KBM-7 (cell line): ENCODE measurements at regions not wholly inside any gene's neighbourhood (a gene's known extent, or its start where the extent isn't known, plus 50 kb on each side); places are given as distances from the start of the nearest gene placed in this dataset.
"Not testable (repeated sequence)": the region's sequence is repeated elsewhere in the genome, so short reads cannot be mapped to it uniquely, and the experiment has no call there.

ENCODE experiments used
- DNase-seq: peaks from one replicate; pipeline ENCODE4 v3.0.0-alpha.2; 2015
- in situ Hi-C: fragments of 300-500 bp; cut with MboI; formaldehyde crosslinking; loops from 2 replicates; pipeline ENCODE4 v1.14.3; 2020; ENCODE audit warnings: low sequenced_read_pairs, low pct_unique_long_range_greater_than_20kb, mixed read lengths

DNA sequence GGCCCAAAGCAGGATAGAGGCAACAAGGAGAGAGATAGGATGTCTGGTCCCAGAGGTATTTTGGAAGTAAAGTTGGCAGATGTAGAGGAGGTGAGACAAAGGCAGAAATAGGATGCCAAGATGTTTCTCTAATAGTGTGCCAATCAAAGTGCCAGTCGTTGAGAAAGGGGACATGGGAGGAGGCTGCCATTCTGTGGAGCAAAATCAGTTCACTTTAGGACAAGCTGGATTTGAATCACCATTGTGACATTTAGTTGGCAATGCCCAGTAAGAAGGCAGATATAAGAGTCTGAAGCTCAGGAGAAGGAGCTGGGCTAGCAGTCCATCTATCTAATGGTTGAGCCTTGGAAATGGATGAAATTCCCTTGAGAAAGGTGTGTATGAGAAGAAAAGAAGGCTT lies 53.8 kb downstream of the ADRB2 start:
- in situ Hi-C loops: no loop called here
- DNase-seq: no peak

DNA sequence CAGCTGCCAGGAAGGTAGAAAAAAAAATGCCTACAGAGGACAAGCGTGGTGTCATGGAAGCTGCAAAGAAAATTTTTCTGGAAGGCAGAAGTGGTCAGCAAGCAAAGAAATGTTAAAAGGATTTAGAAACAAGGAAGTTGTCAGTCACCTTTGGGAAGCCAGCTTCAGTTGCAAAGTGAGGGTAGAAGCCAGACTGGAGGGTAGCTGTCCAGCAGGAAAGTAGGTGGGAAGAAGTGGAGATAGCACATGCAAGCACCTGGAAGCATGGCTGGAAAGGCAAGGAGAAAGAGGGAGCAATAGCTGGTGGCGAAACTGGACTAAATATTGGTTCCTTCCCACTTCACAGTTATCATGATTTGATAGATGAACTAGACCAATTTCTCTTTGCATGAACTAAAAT lies 54.3 kb downstream of the ADRB2 start:
- in situ Hi-C loops: no loop called here
- no peak for DNase-seq

DNA sequence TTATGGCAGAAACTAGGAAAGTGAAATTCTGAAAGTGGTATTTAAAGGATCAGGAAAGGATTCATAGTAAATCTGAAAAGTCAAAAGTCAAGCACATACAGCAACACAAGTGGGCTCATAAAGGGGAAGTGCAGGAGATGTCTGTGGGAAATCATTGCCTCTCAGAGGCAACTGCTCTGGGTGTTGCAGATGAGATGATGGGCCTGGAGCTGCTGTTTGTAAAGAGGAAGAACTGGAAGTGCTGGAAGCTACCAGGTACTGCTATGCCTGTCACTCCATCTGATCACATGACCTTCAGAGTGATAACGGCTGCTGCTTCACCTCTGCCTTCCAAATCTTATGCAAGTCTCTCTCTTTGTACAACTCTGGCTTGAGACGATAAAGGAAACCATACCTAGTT lies 55.9 kb downstream of the ADRB2 start:
- in situ Hi-C loops: no loop called here
- peak; percentile 49 for DNase-seq

DNA sequence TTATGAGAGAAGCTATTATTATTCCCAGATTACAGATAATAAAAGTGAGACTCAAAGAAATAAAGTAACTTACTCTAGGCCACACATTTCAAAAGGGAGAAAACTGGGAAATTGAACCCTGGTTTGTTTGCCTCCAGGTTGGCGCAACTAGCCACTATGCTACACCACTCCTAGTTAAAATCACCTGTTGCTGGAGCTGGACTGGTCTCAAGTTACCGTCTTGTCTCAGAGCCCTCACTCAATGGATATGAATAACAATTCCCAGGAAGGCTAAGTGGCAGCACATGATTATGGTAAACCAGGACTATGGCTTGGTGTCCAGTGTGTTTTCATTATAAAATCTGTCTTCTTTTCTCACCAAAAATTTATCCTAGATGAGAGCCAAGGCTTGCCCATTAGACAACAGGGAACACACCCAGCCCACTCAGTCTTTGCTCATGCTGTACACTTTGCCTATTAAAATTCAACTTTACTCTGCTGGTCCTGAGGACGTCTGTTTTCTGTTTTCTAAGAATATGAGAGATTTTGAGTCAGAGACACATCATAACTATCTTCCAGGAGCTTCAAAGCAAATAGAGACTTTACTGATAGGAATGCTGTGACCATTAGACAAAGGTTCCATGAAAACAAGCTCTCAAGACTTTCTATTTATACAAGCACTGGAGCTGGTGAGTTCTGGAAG lies 58.1 kb downstream of the ADRB2 start:
- in situ Hi-C loops: no loop called here
- DNase-seq: no peak

DNA sequence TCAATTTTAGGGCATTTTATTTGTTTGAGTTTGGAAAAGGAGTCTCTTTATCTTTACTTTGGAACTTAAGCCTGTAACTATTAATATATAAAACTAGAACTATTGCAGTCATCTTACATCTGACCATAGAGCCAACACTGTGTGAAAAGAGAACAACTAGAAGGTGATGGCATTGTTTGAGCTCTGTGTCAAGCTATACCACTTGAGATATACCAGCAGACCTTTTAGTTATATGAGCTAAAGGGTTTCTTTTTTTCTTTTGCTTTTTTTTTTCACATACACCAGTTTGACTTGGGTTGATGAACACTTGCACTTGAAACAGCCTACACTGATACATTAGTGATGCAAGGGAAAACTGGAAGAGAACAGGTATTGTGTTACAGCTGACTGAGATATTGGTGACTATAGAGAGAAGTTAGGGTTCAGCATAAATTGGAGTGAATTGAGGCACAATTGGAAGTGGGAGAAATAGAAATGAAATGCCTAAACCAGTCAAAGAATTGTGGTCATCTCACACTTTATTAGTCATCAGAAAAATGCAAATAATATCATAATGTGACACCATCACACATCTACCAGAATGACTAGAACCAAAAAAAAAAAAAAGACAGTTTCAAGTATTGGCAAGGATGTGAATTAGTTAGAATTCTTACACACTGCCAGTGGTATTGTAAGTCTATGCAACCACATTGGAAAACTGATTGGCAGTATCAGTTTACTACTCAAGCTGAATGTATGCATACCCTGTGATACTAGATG lies 60.9 kb downstream of the ADRB2 start:
- in situ Hi-C loops: no loop called here
- no peak for DNase-seq

DNA sequence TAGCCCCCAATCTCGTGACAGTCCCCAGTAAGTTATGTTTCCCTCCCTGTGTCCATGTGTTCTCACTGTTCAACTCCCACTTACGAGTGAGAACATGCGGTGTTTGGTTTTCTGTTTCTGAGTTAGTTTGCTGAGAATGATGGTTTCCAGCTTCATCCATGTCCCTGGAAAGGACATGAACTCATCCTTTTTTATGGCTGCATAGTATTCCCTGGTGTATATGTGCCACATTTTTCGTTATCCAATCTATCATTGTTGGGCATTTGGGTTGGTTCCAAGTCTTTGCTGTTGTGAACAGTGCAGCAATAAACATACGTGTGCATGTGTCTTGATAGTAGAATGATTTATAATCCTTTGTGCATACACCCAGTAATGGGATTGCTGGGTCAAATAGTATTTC lies 63.5 kb downstream of the ADRB2 start:
- DNase-seq, in situ Hi-C loops: not testable (repeated sequence)

DNA sequence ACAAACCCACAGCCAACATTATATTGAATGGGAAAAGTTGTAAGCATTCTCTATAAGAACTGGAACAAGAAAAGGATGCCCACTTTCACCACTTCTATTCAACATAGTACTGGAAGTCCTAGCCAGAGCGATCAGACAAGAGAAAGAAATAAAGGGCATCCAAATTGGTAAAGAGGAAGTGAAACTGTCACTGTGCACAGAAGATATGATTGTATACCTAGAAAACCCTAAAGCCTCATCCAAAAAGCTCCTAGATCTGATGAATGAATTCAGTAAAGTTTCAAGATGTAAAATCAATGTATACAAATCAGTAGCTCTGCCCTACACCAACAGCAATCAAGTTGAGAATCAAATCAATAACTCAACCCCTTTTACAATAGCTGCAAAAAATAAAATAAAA lies 69.0 kb downstream of the ADRB2 start:
- in situ Hi-C loops, DNase-seq: not testable (repeated sequence)

DNA sequence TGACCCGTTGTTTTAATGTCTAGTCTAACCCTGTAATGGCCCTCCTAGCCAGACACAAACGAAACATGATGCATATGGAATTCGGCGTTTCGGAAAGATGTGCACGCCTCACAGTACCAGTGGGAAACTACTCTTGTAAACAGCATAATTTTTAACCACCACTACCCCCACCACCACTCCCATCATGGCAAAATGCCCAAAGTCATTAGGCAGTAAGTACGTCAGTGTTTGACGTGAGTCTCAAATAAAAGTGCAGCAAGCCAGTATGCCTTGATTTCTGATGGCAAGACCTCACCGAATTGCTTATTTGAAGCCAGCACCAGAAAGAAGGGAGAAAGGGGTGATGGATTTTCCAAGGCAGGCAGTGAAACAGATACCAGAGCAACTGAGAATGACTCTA lies 71.4 kb downstream of the ADRB2 start:
- no peak for DNase-seq
- in situ Hi-C loops: no loop called here

DNA sequence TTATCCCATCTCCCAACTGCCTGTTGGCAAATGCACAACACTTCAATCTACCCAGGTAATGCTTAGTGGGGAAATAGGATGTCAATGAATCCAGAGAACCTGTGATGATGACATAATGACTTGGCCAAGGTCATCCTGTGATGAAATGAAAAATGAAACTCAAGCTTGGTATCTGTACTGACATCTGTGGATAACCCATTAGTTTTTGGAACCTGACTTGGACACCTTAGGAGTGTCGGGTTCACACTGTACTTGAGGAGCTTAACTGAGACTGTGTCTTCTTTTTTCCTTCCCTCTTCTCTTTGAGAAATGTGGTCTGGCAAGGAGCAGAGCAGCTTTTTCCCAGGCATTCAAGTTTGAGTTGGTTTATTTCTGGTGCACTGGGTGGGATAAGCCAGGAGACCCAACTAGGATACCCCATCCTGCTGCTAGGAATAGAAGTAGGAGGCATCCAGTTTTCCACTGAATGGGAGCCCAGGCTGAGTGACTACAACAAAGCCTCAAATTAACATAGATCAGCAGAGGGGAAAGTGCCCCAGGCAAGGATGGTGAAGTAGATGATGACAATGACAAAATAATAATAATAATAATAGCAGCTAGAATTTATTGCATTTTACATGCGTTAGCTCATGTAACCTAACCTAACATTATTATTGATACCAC lies 72.1 kb downstream of the ADRB2 start:
- DNase-seq: no peak
- in situ Hi-C loops: no loop called here

DNA sequence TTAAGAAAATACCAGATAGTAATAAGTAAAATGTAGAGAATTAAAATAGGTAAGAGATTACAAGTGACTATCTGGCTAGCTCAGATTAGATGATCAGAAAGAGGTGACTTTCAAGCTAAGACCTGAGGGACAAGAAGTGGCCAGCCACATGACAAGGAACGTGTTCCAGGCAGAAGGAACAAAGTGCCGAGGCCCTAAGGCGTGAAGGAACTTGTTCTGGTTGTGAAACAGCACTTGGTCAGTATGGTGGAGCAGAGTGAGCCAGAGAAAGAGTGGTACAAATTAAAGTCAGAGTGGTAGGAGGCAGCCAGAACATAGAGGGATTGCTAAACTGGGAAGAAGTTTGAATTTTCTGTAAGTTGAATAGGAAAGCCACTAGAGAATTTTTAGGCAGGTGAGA lies 73.6 kb downstream of the ADRB2 start:
- in situ Hi-C loops: no loop called here
- DNase-seq: no peak

DNA sequence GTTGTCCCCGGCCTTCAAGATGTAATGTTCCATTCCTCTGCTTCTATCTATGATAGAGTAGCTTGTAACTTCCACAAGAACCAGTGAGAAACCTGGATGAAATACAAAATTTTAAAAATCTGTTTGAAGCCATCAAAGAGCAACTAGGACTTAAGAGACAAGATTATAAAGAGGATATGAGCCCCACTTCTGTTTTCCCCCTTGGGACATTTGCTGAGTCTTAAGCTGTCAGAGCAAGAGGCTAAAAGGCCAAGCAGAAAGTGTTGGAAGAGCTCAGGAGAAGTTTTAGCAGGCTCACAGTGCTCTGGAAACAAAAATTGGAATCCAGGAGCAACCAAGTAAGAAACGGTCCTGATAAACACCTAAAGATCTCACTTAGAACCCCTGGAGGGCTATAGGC lies 76.1 kb downstream of the ADRB2 start:
- no peak for DNase-seq
- in situ Hi-C loops: no loop called here

DNA sequence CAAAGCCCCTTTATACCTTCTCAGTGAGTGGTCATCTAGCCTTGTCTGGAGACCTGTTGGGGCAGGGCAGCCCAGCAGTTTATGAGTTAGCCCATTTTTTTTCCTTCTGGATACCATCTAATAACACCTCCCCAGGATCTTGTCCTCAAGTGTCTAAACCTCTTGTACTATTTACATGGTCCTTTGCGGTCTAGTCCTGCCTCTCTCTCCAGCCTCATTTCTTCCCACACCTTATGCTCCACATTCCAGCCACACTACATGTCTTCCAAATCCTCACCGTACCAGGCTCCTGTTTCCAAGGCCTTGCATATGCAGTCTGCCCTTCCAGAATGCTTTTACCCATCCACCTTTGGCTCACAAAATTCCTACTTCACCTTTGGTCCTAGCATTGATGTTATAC lies 77.2 kb downstream of the ADRB2 start:
- in situ Hi-C loops: no loop called here
- no peak for DNase-seq

DNA sequence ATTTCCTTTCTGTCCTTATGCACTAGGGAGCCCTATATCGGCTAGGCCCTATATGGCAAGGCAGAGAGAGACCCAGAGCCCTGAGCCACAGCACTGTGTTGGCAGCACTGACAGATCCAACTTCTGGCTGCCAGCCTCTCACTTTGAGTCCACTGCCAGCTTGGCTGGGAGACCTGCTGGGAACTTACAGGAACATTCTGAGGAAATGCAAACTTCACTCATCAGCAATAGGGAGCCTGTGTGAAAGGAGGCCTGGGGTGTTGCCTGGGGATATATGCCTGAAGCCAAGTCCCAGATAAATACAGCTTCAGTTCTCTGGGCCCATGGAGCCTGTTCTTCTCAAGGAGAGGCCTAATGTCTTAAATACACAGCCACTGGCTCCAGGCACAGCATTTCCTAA lies 78.0 kb downstream of the ADRB2 start:
- DNase-seq: no peak
- in situ Hi-C loops: no loop called here

DNA sequence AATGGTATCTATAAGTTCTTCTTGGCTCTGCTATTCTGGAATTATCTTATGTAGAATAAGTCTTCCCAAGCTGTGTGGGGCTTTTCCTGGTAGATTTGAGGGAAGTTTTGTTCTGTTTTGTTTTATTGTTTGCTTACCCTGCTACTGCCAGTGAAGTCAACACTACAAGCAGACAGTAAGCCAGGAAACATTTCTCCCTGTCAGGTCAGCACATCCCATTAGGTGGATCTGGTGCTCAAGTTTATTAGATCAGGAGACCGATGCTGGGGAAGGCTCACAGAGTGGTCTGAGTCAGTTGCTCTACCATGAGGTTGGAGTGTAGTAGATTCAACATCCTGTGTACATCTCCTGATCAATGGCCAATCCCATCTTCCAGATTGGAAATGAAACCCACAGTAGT lies 79.1 kb downstream of the ADRB2 start:
- DNase-seq: no peak
- in situ Hi-C loops: no loop called here

DNA sequence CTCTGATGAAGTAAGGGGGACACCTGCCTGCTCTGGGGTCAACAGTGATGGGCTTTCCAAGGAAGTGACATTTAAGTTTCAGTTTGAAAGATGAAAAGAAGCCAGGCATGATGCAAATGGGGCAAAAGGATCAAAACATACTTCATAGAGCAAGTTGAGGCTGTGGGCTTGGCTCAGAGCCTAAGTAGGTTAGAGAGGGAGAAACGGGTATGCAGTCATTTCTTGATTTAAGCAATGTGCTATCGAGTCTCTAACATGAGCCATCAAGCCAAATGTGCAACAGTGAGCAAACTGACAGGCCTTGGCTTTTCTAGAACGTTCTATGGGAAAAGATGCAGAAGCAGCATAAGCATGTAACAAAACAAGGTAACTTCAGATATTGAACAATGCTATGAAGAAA lies 80.6 kb downstream of the ADRB2 start:
- in situ Hi-C loops: no loop called here
- DNase-seq: no peak

DNA sequence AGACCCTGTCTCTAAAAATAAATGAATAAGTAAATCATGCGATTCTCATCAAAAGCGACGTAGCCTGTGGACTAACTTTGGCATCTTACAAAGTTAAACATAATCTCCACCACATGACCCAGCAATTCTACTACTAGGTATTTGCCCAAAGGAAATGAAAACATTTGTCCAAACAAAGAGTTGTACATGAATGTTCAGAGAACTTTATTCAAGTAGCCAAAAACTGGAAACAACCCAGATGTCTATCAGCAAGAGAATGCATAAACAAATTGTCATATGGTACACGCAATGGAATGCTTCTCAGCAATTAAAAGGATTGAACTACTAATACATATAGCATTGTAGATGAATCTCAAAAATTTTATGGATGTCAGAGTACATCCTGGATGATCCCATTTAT lies 82.6 kb downstream of the ADRB2 start:
- DNase-seq: no peak
- in situ Hi-C loops: no loop called here

DNA sequence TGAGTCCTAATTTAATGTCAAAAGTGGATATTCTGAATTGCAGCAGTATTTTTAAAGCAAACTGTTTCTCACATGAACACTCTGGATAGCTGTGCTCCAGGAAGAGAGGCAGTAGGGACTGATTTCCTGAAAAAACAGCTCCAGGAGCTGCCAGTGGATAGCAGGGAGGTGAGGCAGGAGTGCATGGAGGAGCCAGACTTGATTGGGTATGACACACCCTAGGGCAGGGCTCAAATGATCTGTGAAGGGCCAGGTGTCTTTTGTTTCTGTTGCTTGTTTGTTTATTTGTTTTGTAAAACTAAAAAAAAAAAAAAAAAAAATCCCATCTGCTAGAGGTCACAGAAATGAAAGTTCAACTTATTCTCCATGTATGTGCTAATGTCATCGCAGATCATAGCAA lies 83.4 kb downstream of the ADRB2 start:
- DNase-seq: no peak
- in situ Hi-C loops: no loop called here

DNA sequence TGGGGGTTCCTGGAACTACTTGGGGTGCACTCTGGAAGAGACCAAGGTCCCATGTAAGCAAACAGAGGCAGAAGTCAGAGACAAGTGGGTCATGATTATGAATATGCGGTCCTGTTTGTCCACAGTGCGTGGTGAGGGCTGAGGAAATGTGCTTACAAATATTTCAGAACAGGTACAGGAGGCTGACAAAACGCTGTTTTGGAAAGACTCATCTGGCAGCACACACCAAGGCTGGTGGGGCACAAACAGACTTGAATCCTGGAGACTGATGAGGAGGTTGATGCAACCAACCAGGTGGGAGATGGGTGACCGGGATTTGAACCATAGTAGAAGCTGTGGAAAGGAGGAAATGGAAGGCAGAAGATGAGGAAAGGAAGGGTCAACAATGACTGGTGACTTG lies 83.8 kb downstream of the ADRB2 start:
- DNase-seq: no peak
- in situ Hi-C loops: no loop called here

DNA sequence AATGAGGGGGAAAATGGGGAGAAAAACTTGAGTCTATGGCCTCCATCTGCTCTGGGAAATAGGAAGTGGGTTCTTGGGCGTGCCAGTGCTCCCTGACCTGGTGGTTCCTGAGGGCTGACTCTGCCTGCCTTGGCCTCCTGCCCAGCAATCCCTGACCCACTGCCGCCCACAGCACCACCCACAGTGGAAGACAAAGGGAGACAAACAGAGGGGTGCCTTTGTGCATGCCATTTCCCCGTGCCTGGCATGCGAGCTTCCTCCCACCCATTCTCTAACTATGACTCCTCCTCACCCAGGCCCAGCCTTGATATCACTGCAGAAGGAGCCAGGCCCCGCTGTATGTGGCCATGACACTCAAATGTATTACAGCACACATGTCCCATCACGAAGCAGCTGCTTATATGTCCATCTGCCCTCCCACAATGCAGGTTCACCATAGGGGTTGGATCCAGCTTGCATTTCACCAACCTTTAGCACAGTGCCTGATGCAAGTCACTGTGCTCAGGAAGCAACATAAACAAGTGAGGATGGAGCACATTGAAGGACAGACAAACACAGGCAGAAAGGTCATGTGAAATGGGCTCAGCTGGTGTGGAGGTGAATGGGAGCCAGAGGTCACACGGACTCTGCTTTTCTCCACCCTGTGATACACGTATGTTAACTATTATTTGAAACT lies 84.4 kb downstream of the ADRB2 start:
- in situ Hi-C loops: no loop called here

DNA sequence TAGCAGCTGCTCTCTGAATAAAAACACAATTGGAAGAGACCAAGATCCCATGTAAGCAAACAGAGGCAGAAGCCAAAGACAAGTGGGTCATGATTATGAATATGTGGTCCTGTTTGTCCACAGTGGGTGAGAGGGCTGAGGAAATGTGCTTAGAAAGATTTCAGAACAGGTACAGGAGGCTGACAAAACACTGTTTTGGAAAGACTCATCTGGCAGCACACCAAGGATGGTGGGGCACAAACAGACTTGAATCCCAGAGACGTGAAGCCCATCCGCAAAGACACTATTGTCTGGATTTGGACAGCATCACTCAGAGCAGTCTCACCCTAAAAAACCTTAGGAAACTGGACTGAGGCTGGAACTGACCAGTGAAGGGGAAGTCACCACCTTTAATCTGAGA lies 85.0 kb downstream of the ADRB2 start:
- no peak for DNase-seq
- in situ Hi-C loops: no loop called here

More for the DNA sequence above, 84.4 kb downstream of the ADRB2 start:
- DNase-seq: no peak
